HuH-7.5 (cell line): ENCODE measurements at regions not wholly inside any gene's neighbourhood (a gene's known extent, or its start where the extent isn't known, plus 50 kb on each side); places are given as distances from the start of the nearest gene placed in this dataset.

Experiments used
- DNase-seq: peaks from one replicate; pipeline ENCODE4 v3.0.0; 2011; ENCODE audit warnings: low spot score

DNA sequence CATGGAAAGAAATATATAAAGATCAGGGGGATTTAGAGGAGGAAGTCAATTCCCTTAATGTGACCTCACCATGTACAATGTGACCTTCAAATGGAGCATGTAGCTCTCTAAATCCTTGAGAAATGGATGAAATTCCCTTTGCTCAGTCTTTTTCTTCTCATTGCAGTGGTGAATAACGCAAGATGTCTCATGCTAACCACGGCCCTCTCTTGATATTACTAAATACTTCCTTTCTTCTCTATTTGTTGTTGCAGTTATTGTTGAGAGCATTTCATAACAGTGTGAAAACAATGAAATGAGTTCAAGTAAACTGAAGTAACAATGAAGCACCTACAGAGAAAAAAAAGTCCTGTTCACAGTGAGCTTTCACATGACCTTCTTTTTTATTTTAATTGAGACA is 55.6 kb downstream of the ZNF281 start:
- no peak for DNase-seq

DNA sequence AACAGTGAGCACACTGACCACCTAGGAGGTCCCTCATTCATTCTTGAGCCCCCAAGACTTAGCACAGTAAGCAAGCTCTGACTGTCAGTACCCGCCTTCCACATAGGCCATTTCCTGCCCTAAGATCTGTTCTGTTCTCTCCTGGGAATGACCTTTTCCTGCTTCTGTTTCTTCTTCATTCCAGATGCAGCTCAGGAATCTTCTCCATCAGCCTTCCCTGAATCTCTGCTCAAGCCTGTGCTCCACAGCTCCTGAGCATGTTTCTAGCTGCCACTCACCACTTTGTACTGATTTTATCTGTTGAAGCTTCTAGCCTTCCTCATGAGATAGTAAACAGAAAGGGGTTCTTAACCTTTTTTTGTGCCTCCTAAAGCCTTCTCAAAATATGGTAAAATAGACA is 56.6 kb downstream of the ZNF281 start:
- no peak for DNase-seq

DNA sequence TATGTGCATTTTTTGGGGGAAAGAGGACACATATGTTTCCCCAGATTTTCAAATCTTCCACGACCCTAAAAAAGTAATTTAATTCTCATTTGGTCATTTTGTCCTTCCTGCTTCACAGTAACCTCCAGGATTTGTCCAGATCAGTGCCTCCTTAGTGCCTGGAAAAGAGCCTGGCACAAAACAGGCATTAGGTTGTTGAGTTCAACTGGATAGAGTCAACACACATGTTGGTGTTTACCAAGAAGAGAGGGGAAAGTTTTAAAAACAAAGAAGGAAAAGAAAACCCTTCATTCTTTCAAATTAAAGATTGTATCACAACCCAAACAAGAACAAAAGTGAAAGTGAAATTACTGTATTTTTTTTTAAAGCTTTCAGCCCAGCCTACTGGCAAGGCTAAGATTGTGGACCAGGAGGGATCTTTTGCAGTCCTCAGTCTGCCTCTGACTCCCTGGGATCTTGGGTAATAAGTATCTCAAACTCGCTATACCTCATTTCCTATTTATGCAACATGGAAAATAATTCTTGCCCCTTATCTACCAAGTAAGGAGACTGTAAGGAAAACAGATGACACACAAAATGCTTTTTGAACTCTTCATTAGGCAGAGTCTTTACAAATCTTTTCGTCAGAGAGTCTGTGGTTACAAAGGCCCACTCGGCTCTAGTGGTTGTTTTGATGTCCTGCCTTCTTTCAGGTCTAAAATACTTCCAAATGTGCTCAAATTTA is 57.8 kb downstream of the ZNF281 start:
- DNase-seq, result no peak

DNA sequence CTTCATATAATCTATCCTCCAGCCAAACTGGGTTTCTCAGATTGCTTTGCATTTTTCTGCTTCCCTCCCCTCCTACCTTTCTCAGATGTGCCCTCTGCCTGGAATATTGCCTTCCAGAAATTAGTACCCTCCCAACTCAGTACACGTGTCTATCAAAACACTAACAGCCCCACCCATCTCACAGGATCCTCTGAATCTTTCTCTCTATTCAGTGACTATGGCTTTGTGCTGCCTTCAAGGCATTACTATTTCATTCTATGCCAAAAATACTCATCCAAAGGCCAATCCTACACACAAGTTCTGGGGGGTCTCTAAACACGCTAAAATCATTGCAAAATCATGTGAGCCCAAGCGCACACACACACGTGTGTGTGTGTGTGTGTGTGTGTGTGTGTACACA is 58.4 kb downstream of the ZNF281 start:
- no peak for DNase-seq

DNA sequence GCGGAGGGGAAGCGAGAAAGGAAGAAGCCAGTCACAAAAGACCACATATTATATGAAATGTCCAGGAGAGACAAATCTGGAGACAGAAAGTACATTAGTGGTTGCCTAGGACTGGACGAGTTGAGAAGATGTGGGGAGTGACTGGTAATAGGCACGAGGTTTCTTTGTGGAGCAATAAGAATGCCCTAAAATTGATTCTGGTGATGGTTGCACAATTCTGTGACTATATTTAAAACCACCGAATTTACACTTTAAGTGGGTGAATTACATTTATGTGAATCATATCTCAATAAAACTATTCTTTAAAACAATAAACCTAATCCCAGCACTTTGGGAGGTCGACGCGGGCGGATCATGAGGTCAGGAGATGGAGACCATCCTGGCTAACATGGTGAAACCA is 63.1 kb downstream of the ZNF281 start:
- DNase-seq, result no peak

DNA sequence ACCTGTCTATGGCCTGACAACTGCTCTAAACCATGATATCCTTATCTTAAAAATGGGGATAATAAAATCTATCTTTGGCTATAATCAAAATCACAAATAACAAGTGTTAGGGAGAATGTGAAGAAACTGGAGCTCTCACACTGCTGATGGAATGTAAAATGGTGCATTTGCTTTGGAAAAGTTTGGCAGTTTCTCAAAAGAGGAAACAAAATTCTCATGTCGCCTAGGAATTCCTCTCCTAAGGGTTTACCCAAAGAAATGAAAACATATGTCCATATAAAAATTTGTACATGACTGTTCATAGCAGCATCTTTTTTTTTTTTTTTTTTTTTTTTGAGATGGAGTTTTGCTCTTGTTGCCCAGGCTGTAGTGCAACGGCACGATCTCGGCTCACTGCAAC is 64.3 kb downstream of the ZNF281 start:
- no peak for DNase-seq

DNA sequence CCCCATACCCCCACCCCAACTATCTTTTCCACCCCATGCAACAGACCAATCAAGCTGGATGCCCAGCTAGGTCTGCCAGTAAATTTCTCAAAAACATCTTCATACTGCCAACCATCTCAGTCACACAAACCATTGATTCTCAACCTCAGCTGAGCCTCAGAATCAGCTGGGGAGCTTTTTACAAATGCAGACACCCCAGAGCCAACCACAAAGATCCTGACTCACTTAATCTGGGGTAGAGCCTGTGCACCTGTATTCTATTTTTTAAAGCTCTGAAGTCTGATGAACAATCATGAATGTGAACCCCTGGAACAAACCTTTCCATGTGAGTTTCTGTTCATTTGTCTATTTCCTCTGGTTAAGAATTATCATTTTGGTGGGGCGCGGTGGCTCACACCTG is 66.0 kb downstream of the ZNF281 start:
- no peak for DNase-seq

DNA sequence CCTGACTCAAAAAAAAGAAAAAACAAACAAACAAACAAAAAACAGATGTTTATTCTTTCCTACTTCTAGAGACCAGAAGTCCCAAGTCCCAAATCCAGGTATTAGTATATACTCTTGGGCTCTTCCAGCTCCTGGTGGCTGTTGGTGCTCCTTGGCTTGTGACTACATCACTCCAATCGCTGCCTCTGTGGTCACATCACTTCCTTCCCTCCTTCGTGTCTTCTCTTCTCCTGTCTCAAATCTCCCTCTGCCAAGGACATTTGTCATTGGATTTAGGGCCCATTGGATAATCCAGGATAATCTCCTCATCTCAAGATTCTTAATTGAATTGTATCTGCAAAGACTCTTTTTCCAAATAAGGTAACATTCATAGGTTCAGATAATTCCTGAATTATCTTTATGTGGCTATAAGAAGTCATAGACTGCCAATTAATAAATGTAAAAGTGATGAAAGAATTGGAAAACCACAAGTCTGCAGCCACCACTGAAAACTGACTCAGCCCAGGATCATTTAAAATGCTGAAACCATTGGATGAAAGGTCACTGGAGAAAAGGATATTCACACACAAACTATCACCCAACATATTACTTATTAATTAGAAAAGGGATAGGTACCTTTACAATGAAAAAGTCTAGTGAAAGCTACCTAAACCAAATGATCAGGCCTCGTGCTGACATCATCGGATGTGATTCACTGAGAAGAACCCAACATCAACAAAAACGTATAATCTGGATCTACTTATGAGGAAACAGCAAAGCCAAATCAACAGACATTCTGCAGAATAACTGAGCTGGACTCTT is 67.1 kb downstream of the ZNF281 start:
- DNase-seq, result no peak

DNA sequence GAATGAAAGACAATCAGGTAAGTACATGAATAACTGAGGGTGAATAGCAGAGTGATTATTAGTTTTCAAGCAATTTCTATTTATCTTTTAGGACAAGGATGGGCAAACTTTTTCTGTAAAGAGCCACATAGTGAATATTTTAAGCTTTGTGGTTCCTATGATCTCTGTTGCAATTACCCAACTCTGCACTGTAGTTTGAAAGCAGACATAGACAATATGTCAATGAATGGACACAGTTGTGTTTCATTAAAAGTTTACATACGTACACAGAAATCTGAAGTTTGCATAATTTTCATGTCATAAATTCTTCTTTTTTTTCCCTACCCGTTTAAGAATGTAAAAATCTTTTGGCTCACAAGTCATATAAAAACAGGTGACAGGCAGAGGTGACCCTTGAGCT is 71.4 kb downstream of the ZNF281 start:
- no peak for DNase-seq

DNA sequence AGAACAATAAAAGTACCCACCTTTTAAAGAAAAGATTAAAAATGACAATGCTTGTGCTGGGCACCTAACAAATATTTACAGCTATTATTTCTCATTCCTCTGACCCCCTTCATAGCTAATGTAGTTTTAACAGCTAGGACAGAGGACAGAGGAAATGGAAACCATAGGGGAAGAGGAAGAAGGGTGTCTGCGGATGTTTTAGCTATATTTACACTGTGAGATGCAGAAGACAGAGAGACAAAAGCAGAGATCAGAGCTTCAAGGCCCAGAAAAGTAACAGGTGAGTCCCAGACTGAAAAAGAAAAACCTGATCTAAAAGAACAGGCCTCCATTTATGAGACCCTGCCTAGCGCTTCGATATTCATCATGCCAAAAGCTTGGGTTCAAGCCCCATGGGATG is 72.0 kb downstream of the ZNF281 start:
- no peak for DNase-seq

DNA sequence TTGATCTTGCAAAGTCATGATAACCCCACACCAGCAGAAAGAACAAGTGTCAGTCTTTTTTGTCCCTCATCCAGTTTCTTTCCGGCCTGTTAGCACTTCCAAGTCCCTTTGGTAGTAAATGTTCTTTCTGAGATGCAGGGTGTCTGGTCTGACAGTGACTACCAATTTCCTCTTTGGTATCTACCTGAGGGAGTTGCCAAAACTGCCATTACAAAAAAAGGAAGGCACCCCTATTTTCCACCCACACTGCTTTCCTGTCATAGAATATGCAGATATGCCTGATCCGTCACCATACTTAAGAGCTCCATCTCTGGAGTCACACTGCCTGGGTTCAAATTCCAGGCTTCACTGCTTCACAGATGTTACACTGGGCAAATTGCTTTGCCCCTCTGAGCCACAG is 72.4 kb downstream of the ZNF281 start:
- DNase-seq, result no peak

DNA sequence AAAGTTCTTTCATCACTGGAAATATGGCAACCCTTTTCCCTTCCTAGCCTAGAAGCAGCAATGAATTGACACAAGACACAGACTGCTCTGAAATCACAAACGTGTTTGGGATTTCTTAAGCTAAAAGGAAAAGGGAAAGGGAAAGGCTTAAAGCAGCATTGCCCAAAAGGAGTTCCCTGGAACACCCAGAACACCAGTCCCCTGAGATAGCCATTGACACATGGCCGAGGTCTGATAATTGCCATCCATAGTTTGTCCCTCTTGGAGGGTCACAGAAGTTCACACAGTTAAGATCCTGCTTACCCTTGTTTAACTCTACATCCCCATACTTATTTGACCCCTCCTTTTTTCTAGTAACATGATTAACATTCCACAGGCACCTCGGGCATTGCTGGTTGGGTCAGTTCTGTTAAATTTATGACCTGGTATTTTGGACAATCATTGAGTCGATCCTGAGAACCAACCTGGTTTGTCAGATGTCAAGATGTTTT is 72.9 kb downstream of the ZNF281 start:
- no peak for DNase-seq

DNA sequence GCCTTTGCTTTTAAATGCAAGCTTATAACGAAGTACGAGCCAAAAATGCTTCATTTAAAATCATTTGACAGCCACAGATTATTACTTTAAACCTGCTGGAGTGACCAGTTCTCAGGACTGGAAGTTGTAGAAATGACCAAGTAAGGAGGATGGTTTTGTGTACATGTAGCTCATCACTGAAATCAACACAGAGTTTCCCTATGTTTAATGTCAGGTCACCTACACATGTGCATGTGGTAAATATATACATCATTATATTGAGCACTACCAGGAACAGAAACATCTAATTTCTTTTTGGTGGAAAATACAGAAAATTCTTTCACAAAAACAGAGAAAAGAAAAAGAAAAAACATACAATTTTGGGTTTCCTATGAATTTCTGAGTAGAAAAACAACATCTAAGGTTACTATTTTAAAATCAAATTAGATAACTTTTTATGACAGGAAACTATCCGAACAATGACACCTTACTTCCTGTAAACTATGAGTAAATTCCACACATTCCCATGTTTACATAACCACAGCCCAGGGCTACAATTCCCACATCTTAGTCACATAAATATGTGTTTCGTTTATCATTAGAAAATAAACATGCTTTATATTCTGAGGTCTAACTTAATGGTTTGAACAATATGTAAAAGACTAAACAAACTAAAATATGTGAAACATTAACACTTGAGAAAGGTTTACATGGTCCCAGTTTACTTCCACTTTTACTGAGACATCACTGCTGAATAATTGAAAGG is 73.6 kb downstream of the ZNF281 start:
- DNase-seq, result no peak

DNA sequence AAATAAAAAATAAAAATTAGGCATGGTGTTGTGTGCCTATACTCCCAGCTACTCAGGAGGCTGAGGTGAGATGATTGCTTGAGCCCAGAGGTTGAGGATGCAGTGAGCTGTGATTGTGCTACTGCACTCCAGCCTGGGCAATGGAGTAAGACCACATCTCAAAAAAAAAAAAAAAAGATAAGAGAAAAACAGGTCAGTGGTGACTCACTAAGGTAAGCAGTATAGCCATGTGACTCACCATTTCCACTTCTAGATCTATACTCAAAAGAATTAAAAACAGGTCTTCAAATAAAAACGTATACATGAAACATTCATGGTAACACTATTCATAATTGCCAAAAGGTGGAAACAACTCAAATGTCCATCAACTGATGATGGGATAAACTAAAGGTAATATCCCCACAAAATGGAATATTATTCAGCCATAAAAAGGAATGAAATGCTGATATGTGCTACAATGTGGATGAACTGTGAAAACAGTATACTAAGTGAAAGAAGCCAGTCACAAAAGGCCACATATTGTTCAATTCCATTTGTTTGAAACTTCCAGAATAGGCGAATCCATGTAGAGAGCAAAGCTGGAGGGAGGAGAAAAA is 75.1 kb downstream of the ZNF281 start:
- DNase-seq, result no peak

DNA sequence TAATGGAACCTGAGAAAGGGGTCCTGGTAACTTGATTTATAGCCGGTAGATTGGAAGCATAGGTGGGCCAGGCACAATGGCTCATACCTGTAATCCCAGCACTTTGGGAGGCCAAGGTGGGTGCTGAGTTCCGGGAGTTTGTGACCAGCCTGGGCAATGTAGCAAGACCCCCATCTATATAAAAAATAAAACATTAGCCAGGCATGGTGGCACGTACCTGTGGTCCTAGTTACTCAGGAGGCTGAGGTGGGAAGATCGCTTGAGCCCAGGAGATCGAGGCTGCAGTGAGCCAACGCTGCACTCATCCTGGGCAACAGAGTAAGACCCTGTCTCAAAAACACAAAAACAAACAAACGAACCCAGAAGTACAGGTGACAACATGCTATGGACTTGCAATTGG is 76.5 kb downstream of the ZNF281 start:
- no peak for DNase-seq

DNA sequence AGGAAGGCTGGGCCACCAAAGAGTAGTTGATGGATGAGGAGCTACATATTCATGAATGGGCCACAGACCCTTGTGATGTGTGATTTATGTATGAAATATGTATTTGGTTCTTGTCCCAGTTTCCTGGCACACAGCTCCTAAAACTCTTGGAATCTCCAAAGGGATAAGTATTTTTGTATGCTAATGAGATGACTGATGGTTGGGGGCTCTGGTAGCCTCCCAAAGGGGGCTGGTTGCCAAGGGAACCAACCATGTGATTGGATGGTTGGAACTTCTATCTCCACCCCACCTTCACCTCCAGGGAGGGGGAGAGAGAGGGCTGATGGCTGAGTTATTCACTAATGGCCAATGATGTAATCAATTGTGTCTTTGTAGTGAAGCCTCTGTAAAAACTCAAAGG is 77.1 kb downstream of the ZNF281 start:
- no peak for DNase-seq

DNA sequence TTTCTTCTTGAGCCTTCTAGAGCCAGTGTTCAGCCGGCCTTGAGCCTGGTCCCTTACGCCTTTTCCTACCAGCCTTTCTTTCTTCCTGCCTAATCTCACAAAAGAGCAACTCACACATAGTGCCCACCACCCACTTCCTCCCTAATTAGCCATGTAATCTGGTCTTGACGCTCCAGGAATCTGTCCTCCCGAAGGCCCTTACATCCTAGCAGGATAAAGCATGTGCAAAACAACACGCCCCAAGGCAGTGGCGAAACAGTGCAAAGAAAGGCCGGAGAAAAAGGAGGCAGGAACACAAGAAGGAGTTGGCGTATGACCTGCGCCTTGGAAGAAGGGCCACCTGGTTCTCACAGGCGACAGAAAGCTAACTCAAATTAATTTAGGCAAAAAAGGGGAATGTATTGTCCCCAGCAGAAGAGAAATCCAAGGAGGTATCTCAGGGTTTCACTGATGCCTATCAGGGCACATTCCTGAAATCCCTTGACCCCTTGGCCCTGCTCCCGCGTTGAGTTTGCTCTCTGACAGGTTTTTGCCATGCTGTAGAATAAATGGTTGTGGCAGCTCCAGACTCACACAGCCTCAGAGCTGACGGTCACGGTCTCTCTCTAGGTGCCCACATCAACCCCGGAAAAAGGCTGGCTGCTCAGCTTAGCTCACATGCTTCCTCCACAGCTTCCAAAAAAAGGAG is 79.0 kb downstream of the ZNF281 start:
- peak; percentile 13 for DNase-seq

DNA sequence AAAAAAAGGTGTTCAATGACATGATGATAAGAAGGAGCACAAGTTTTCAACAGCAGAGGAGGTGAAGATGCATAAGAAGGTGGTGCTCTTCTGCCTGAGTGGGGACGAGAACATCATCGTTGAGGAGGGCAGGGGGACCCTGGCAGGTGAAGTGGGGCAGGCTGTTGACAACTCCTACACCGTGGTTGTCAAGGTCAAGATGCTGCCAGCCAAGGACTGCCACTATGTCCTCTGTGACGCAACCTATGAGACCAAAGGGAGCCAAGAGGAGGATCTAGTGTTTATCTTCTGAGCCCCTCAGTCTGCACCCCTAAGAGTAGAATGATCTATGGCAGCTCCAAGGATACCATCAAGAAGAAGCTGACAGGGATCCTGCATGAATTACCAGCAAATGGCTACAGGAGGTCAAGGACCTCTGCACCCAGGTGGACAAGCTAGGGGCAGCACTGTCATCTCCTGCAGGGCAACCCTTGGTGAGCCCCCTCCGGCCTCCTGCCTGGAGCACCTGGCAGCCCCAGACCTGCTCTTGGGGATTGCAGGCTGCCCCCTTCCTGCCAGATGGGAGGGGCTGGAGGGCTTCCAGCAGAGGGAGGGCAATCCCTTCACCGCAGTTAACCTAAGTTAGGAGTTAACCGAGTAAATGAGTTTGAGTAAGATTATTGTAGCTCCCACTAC is 80.5 kb downstream of the ZNF281 start:
- DNase-seq, result no peak

DNA sequence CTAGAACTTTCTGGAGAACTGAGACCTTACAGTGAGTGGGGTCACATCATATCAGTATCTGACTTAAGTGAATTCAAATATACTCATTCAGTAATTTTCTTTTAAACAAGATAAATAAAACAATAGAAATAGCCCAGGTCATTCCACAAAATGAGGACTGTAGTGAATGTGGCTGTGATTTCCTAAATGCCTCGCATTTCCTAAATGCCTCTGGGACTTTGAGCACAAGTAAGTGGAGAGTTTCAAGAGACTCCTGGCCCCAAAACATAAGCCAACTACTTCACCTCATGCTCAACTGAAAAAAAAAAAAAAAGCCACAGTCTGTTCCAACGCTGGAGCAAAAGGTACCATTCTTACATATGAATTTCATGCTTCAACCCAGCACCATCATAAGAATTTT is 81.5 kb downstream of the ZNF281 start:
- DNase-seq, result no peak

DNA sequence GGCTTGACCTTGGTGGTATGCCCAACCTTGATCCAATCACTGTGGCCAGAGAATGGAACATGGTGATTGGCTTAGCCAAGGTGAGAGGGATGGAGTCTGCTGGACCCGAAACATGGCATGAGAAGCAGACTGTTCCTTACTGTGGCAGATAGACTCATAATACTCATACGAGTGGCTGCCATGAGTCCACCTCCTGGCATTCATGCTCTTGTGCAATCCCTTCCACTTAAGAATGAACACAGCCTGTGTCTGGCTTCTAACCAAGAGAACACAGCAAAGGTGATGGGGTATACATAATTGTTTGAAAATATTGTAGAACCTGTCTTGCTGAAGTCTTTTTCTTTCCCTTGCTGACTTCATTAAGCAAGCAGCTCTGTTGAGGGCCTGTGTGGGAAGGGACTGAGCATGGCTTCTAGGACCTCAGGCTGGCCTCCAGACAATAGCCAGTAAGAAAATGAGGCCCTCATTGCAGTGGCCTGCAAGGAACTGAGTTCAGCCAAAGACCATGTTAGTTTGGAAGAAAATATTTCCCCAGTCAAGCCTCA is 85.9 kb downstream of the ZNF281 start:
- DNase-seq, result no peak

DNA sequence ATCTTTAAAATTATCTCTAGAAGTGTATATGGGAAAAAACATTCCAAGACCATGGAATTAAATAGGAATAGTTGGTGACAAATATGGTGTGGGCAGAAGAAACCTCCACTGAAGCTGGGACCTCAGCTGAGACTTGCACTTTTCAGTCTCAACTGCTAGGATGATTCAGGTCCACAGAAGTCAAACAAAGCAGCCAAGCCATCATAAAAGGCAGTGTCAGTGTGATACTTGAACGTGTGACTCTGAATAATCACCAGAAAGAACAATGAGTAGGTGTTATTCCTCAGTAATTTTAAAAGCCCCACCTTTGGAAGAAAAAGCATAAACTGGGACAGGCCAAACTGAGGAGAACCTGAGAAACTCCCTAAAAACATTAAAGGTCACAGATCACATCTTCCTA is 90.7 kb downstream of the ZNF281 start:
- no peak for DNase-seq
